ENCODE measurements at regions not wholly inside any gene's neighbourhood (a gene's known extent, or its start where the extent isn't known, plus 50 kb on each side); places are given as distances from the start of the nearest gene placed in this dataset.

DNA sequence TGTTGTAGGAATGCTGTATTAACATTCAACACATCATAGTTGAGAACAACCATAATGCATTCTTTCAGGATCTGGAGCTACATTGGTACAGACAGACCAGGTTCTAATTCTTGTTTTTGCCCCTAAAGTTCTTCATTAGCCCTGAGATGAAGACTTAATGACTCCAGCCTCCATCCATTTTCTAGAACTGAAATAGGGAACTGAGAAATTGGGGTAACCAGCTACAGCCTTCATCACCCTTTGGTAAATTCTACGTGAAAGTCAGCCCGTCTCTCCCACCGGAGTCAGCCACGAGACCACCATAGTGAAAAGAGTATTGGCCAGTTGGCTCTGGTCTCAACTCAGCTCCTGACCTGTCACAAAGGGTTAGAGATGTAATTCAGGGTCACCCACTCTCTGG, 164.0 kb downstream of the NUAK1 start:
- Histone ChIP-seq H3K27ac (no peak overlapping the region), H3K9me3 (replicated peaks in 1 of 11) (no peaks in the 10 kb centered on the region), H3K9ac (no peak overlapping the region), H4K20me1 (no peaks in the 10 kb centered on the region), H3K36me3 (no peaks in the 10 kb centered on the region), H3K4me1 (no peaks in the 10 kb centered on the region), H3K4me3 (no peak overlapping the region), H3K27me3 (no peaks in the 10 kb centered on the region), H3K4me2 (no peak overlapping the region)
- no peak for TF ChIP-seq Cebpa-rat (IDR thresholded peaks at IDR 0.05)

DNA sequence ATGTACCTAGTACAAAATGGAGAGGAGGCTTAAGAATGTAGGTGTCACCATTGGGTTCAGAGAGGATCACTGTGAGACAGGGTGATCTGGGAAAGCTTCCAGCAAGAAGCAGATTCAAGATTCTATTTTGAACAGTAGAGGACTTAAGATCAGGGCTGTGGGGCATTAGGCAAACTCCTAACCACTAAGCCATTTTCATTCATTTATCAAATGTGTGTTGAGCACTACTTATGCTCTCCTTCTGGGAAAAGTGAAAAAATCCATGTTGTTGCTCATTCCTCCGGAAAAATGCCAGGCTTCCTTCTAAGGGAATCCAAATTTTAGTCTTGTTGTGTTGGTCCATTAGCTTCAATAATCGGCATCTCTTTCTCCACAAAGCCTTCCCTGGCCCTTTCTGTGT, 163.4 kb downstream of the NUAK1 start:
- Histone ChIP-seq H3K9me3 (replicated peaks in 1 of 11) (no peaks in the 10 kb centered on the region), H3K9ac (no peak overlapping the region), H3K36me3 (no peaks in the 10 kb centered on the region), H3K4me3 (no peak overlapping the region), H4K20me1 (no peaks in the 10 kb centered on the region), H3K4me2 (no peak overlapping the region), H3K27ac (no peak overlapping the region), H3K27me3 (no peaks in the 10 kb centered on the region), H3K4me1 (no peaks in the 10 kb centered on the region)
- no peak for TF ChIP-seq Cebpa-rat (IDR thresholded peaks at IDR 0.05)

DNA sequence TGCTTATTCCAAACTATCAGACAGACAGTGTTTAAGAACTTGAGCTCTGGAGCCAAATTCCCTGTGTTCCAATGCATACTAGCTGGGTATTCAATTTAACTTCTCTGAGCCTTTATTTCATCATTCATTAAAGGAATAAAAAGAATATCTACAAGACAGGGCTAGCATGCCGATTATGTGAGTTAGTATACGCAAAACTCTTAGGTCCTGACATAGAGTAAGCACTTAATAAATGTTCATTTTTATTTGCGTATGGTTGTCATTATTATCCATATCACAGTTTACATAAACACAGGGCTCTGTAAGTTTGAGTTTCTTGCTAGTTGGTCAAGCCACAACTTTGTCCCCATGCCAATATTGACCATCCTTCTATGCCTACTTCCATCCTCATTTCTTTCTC, 161.5 kb downstream of the NUAK1 start:
- Histone ChIP-seq H3K4me1 (no peaks in the 10 kb centered on the region), H3K27me3 (no peaks in the 10 kb centered on the region), H3K4me2 (no peak overlapping the region), H3K9me3 (replicated peaks in 1 of 11) (no peaks in the 10 kb centered on the region), H3K27ac (no peak overlapping the region), H3K4me3 (no peak overlapping the region), H3K9ac (no peak overlapping the region), H3K36me3 (no peaks in the 10 kb centered on the region), H4K20me1 (no peaks in the 10 kb centered on the region)
- TF ChIP-seq Cebpa-rat (IDR thresholded peaks at IDR 0.05): no peak

DNA sequence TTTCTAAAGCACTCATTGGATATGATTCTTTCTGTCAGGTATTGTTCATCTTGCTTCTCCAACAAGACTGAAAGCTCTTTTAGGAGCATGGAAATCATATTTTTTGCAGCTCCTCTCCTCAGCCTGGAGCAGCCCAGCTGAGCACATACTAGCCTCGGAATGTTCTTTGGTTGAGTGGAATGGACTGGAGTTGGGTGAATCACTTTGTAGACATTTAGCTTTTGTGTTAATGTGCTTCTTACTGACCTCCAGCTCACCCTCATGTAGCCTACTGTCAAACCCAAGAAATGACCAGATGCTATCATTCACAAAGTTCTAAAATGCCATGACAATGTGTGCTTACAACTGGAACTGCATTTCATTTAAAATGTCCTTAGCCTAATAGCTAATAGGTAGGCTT, 161.1 kb downstream of the NUAK1 start:
- H3K4me3 ChIP-seq: no peak overlapping the region
- H3K4me2 ChIP-seq: no peak overlapping the region
- no peak for TF ChIP-seq Cebpa-rat (IDR thresholded peaks at IDR 0.05)

DNA sequence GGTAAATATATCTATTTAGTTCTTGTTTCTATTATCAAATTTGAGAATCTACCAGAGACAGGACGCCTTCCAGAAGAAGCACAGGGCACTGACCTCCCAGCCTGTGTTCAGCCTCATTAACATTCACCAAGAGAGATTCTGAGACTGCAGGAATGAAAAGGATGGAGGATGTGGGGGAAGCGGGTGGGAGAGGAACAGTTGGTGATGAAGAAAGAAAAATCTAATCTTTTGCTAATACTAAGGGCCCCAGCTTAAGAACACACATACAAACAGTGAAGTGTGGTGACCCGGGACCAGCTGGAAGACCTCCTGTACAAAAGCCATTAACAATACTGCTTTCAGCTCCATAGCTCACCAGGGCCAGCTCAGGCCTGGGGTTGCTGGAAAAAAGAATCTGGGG, 160.5 kb downstream of the NUAK1 start:
- Histone ChIP-seq H3K9me3 (replicated peaks in 1 of 11) (no peaks in the 10 kb centered on the region), H3K4me1 (no peaks in the 10 kb centered on the region), H3K27me3 (no peaks in the 10 kb centered on the region), H4K20me1 (no peaks in the 10 kb centered on the region), H3K9ac (no peak overlapping the region), H3K4me3 (no peak overlapping the region), H3K4me2 (no peak overlapping the region), H3K27ac (no peak overlapping the region), H3K36me3 (no peaks in the 10 kb centered on the region)
- TF ChIP-seq Cebpa-rat (IDR thresholded peaks at IDR 0.05): no peak

More for the DNA sequence above, 161.1 kb downstream of the NUAK1 start:
- H3K4me1 ChIP-seq: no peaks in the 10 kb centered on the region
- H3K9me3 ChIP-seq (replicated peaks in 1 of 11): no peaks in the 10 kb centered on the region
- no peak overlapping the region for H3K27ac ChIP-seq
- H3K9ac ChIP-seq: no peak overlapping the region
- H4K20me1 ChIP-seq: no peaks in the 10 kb centered on the region
- H3K27me3 ChIP-seq: no peaks in the 10 kb centered on the region
- no peaks in the 10 kb centered on the region for H3K36me3 ChIP-seq

DNA sequence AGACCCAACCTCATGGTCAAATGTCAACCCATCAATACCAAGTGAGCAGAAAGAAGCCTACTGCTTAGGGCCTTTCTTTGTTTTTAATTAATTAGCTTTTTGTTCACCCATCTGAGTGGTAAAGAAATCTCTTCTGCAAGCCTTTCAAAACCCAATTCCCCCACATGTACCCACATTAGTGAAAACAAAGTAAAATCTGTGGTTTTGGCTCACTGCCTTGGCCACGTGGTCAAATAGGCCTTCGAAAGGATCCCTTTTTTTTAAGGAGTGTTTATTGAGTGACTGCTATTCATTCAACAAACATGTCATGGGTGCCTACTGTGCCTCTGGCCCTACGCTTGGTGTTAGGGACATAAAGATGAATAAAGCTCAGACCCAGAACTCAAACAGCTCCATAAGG, 160.1 kb downstream of the NUAK1 start:
- no peak for TF ChIP-seq Cebpa-rat (IDR thresholded peaks at IDR 0.05)
- Histone ChIP-seq H3K4me2 (no peak overlapping the region), H3K4me1 (no peaks in the 10 kb centered on the region), H3K9me3 (replicated peaks in 1 of 11) (no peaks in the 10 kb centered on the region), H3K27ac (no peak overlapping the region), H3K4me3 (no peak overlapping the region), H3K36me3 (no peaks in the 10 kb centered on the region), H3K9ac (no peak overlapping the region), H4K20me1 (no peaks in the 10 kb centered on the region), H3K27me3 (no peaks in the 10 kb centered on the region)

DNA sequence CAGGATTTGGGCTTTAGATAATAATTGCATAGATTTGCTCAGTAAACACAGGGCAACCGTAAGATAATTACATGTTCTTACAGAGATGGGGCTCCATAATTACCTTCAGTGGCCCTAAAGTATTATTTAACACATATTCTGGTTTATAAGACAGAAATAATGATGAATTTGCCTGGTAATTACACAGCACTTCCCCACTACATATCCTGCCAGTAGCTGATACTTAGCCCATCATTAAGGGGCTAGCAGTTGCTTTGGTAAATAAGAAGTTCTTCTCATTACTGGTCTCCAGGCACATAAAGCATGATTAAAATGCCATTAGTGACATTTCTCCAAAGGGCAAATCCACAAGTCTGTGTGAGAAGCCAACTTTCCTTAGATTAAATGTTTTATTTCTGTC, 158.7 kb downstream of the NUAK1 start:
- Histone ChIP-seq H3K27ac (no peak overlapping the region), H3K4me3 (no peak overlapping the region), H3K4me2 (no peak overlapping the region), H4K20me1 (no peaks in the 10 kb centered on the region), H3K4me1 (no peaks in the 10 kb centered on the region), H3K27me3 (no peaks in the 10 kb centered on the region), H3K36me3 (no peaks in the 10 kb centered on the region), H3K9me3 (replicated peaks in 1 of 11) (no peaks in the 10 kb centered on the region), H3K9ac (no peak overlapping the region)
- no peak for TF ChIP-seq Cebpa-rat (IDR thresholded peaks at IDR 0.05)

DNA sequence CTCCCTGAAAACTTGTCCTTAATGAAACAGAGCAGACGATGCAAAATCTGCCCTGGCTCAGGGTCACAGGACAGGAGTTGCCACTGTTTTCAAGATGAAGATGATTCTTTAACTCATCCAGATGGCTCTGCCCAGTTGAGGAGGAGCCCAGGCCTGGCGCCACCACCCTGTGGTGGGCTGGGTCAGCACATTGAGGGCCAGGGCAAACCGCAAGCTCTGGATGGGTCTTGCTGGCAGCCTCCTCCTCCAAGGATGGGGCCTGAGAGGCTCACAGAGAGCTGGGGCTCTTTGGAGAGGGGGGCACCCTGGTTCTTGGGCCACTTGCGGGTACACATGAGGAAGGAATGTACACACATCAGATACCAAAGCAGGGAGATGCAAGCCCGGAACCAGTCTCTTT, 158.2 kb downstream of the NUAK1 start:
- no peak overlapping the region for H3K9ac ChIP-seq
- no peak overlapping the region for H3K4me2 ChIP-seq
- no peaks in the 10 kb centered on the region for H3K4me1 ChIP-seq
- no peak overlapping the region for H3K27ac ChIP-seq
- H3K4me3 ChIP-seq: no peak overlapping the region
- H4K20me1 ChIP-seq: no peaks in the 10 kb centered on the region
- TF ChIP-seq Cebpa-rat (IDR thresholded peaks at IDR 0.05): no peak
- H3K9me3 ChIP-seq (replicated peaks in 1 of 11): no peaks in the 10 kb centered on the region
- no peaks in the 10 kb centered on the region for H3K36me3 ChIP-seq
- H3K27me3 ChIP-seq: no peaks in the 10 kb centered on the region

DNA sequence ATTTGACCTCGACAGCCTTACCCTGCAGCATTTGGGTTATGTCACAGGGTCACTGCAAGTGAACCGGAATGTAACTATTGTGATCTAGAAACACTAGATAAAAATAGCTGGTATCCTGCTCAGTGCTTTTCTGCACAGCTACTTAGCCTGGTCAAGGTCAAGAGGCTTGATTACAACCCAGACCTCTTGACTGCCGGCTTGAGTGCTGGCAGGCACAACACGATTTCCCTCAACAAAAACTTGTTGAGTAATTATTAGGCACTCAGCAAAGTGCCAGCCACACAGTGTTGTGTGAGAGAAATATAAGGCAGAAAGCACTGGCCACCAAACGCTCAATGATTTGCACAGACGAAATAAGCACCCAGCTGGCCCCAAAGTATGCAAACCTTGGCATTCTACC, 156.7 kb downstream of the NUAK1 start:
- no peak for TF ChIP-seq Cebpa-rat (IDR thresholded peaks at IDR 0.05)
- no peaks in the 10 kb centered on the region for H3K9me3 ChIP-seq (replicated peaks in 1 of 11)
- H3K27me3 ChIP-seq: no peaks in the 10 kb centered on the region
- H3K9ac ChIP-seq: no peak overlapping the region
- no peaks in the 10 kb centered on the region for H3K4me1 ChIP-seq
- no peak overlapping the region for H3K4me2 ChIP-seq
- no peak overlapping the region for H3K4me3 ChIP-seq
- H3K36me3 ChIP-seq: no peaks in the 10 kb centered on the region
- no peaks in the 10 kb centered on the region for H4K20me1 ChIP-seq
- no peak overlapping the region for H3K27ac ChIP-seq

DNA sequence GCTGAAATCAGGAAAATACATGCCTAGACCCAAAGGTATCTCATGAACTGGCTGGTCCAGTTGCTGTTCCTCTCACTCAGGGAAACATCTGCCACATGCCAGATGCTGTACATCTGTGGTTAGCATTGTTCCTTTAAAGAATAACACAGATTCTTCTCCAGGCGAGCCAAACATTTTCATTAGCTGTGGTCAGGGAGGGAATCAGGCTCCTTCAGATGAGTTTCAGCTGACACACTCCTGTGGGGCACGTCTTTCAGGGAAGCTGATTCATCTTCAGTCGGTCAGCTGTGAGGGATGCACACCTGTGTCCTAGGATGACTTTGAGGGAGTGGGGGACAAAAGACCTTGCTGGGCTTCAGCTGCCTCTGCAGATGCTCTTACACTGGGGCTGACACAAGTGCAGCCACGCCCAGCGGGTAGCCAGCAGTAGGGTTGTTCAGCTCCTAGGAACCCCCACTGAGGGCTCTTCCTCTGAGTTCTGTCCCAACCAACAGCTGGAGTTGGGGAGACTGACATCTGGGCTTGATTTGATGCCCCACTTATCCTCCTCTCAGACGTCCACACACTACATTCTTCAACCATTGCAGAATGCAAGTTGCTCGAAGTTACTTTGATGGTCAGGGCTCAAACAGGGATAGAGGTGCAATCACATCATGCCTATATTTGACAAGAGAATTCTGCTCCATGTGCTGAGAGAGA, 155.0 kb downstream of the NUAK1 start:
- Histone ChIP-seq H3K4me3 (no peak overlapping the region), H3K9me3 (replicated peaks in 1 of 11) (no peaks in the 10 kb centered on the region), H3K27me3 (no peaks in the 10 kb centered on the region), H3K9ac (no peak overlapping the region), H3K4me1 (no peaks in the 10 kb centered on the region), H3K27ac (no peak overlapping the region), H4K20me1 (no peaks in the 10 kb centered on the region), H3K4me2 (no peak overlapping the region), H3K36me3 (no peaks in the 10 kb centered on the region)
- no peak for TF ChIP-seq Cebpa-rat (IDR thresholded peaks at IDR 0.05)

Measured in BLaER1 treated with 17β-estradiol and CSF1 and Interleukin-3, amounts not matched to agents 10 nM and 100 nM (cell line).